OCI-LY7 (cell line): ENCODE measurements at regions not wholly inside any gene's neighbourhood (a gene's known extent, or its start where the extent isn't known, plus 50 kb on each side); places are given as distances from the start of the nearest gene placed in this dataset.

ENCODE experiments used
- BruUV-seq: library from RNA; stranded (reverse); fragments of 400-500 nt; replicated peaks from 2 replicates; lab custom pipeline; 2021; lab: Mats Ljungman, UMichigan
- CTCF ChIA-PET: fragments of 300-600 bp; sonication (Branson Sonifier 250); formaldehyde crosslinking; loops from one replicate; lab custom pipeline; 2022; ENCODE audit warnings: antibody characterized with exemption; ENCODE audit not compliant: unreplicated experiment; lab: Charles Lee
- POLR2A ChIA-PET: fragments of 300-600 bp; sonication (Branson Sonifier 250); formaldehyde crosslinking; loops from one replicate; lab custom pipeline; 2022; ENCODE audit warnings: antibody characterized with exemption; lab: Charles Lee
- DNase-seq: peaks from one replicate; pipeline ENCODE4 v3.0.0-alpha.2; 2015; ENCODE audit warnings: low spot score
- H2AFZ ChIP-seq: fragments of 200-600 bp; sonication (generic), shearing (Covaris generic); 2 replicates; pipeline ENCODE4 v1.6.1; 2014; ENCODE audit warnings: mild to moderate bottlenecking, antibody characterized with exemption, low read length, moderate library complexity
- H3K27ac ChIP-seq: fragments of 200-600 bp; sonication (generic); 2 replicates; pipeline ENCODE4 v1.5.1; 2014; ENCODE audit warnings: mixed run types, low read depth, mild to moderate bottlenecking, moderate library complexity, low read length, inconsistent platforms; ENCODE audit not compliant: poor library complexity, severe bottlenecking
- H3K36me3 ChIP-seq: fragments of 200-600 bp; sonication (generic); 2 replicates; pipeline ENCODE4 v1.6.1; 2014; ENCODE audit warnings: mild to moderate bottlenecking, antibody characterized with exemption, low read length, moderate library complexity, mixed read lengths; ENCODE audit not compliant: insufficient read depth
- H3K4me1 ChIP-seq: fragments of 200-600 bp; sonication (generic); 2 replicates; pipeline ENCODE4 v1.5.1; 2014; ENCODE audit warnings: mild to moderate bottlenecking, low read length; ENCODE audit not compliant: insufficient read depth, poor library complexity, severe bottlenecking
- H3K4me2 ChIP-seq: fragments of 200-600 bp; sonication (generic); 2 replicates; pipeline ENCODE4 v1.6.1; 2014; ENCODE audit warnings: mild to moderate bottlenecking, low read length
- H3K4me3 ChIP-seq: fragments of 200-600 bp; sonication (generic); 2 replicates; pipeline ENCODE4 v1.5.1; 2014; ENCODE audit warnings: mild to moderate bottlenecking, low read depth, low read length; ENCODE audit not compliant: poor library complexity, severe bottlenecking
- H3K79me2 ChIP-seq: fragments of 200-600 bp; sonication (generic); 2 replicates; pipeline ENCODE4 v1.6.1; 2016; ENCODE audit warnings: low read depth, mild to moderate bottlenecking, low read length, moderate library complexity, mixed read lengths; ENCODE audit not compliant: insufficient read depth
- H3K9me2 ChIP-seq: fragments of 200-600 bp; sonication (generic); 2 replicates; pipeline ENCODE4 v1.6.1; 2016; ENCODE audit warnings: mild to moderate bottlenecking, low read length, mixed read lengths; ENCODE audit not compliant: insufficient read depth
- H3K9me3 ChIP-seq: fragments of 200-600 bp; sonication (generic); 2 replicates; pipeline ENCODE4 v1.6.1; 2014; ENCODE audit warnings: mild to moderate bottlenecking, mixed run types, low read length, mixed read lengths
- H4K20me1 ChIP-seq: fragments of 200-600 bp; sonication (generic); 2 replicates; pipeline ENCODE4 v1.6.1; 2014; ENCODE audit warnings: mild to moderate bottlenecking, antibody characterized with exemption, low read length, moderate library complexity, mixed read lengths; ENCODE audit not compliant: insufficient read depth
- CTCF ChIP-seq: fragments of 200-600 bp; sonication (generic); conservative IDR thresholded peaks from 2 replicates; pipeline ENCODE4 v1.5.1; 2014; ENCODE audit warnings: mild to moderate bottlenecking, antibody characterized with exemption, low read length, moderate library complexity, mixed read lengths
- EZH2phosphoT487 ChIP-seq: fragments of 200-600 bp; sonication (generic); IDR thresholded peaks from 2 replicates; pipeline ENCODE4 v1.6.1; 2018; ENCODE audit warnings: low read depth, borderline replicate concordance, mild to moderate bottlenecking, mixed run types, antibody characterized with exemption, low read length, moderate library complexity, mixed read lengths
- intact Hi-C: fragments of 100-400 bp; cut with micrococcal nuclease; formaldehyde crosslinking; loops from one replicate; pipeline ENCODE4 v1.10.0; 2022; ENCODE audit not compliant: unreplicated experiment

- Histone ChIP-seq H3K4me1 (peaks cover 12% of the 10 kb centered on the region), H3K4me3 (no peak overlapping the region), H3K9me2 (no peaks in the 10 kb centered on the region), H4K20me1 (no peaks in the 10 kb centered on the region), H3K36me3 (no peaks in the 10 kb centered on the region), H2AFZ (no peak overlapping the region; the same call in 1 of the 2 replicates), H3K4me2 (no peak overlapping the region), H3K79me2 (no peaks in the 10 kb centered on the region), H3K27ac (no peak overlapping the region), H3K9me3 (peaks cover 16% of the 10 kb centered on the region; the same call in 1 of the 2 replicates)
- ChIA-PET CTCF (no interaction called here), POLR2A (interaction anchor here (0.7 to 1.0 kb wide), 3 partner anchors 9 to 827 kb away, joined by 3 read pairs; no protein-coding TSS in a partner anchor)
- no TSS peak for BruUV-seq
- TF ChIP-seq EZH2phosphoT487 (no peak), CTCF (no peak)
- intact Hi-C loops = no loop called here
- no peak for DNase-seq
Measured at GRCh38 chr3:31390466-31390865, 142.3 kb upstream of the STT3B start.

GRCh38 chr3:31391150-31391549, 141.6 kb upstream of the STT3B start:
- Histone ChIP-seq H3K36me3 (no peaks in the 10 kb centered on the region), H3K27ac (no peak overlapping the region), H2AFZ (peak overlapping the region; percentile 27; the same call in 1 of the 2 replicates), H3K9me3 (peaks cover 13% of the 10 kb centered on the region; the same call in 1 of the 2 replicates), H3K9me2 (no peaks in the 10 kb centered on the region), H3K4me1 (peaks cover 12% of the 10 kb centered on the region), H3K4me3 (no peak overlapping the region), H3K79me2 (no peaks in the 10 kb centered on the region), H3K4me2 (peak overlapping the region; percentile 16; the same call in 1 of the 2 replicates), H4K20me1 (no peaks in the 10 kb centered on the region)
- intact Hi-C loops = no loop called here
- ChIA-PET POLR2A (no interaction called here), CTCF (no interaction called here)
- DNase-seq = peak; percentile 39
- BruUV-seq = no TSS peak
- TF ChIP-seq CTCF (no peak), EZH2phosphoT487 (no peak)

GRCh38 chr3:31392568-31392967, 140.2 kb upstream of the STT3B start:
- no TSS peak for BruUV-seq
- no peak for TF ChIP-seq EZH2phosphoT487
- no peak for TF ChIP-seq CTCF
- ChIA-PET POLR2A (no interaction called here), CTCF (interaction anchor here (0.7 kb wide), 1 partner anchor 459 kb away, joined by 4 read pairs; no protein-coding TSS in a partner anchor)
- peaks cover 3% of the 10 kb centered on the region; the same call in 1 of the 2 replicates for H3K9me3 ChIP-seq
- H3K9me2 ChIP-seq = no peaks in the 10 kb centered on the region
- H3K4me2 ChIP-seq = no peak overlapping the region
- H3K27ac ChIP-seq = no peak overlapping the region
- H2AFZ ChIP-seq = no peak overlapping the region
- intact Hi-C loops = no loop called here
- H3K36me3 ChIP-seq = no peaks in the 10 kb centered on the region
- peaks cover 12% of the 10 kb centered on the region for H3K4me1 ChIP-seq
- H4K20me1 ChIP-seq = no peaks in the 10 kb centered on the region
- H3K79me2 ChIP-seq = no peaks in the 10 kb centered on the region
- DNase-seq = no peak
- no peak overlapping the region for H3K4me3 ChIP-seq
